NCI-H1436 (cell line): ENCODE measurements at regions not wholly inside any gene's neighbourhood (a gene's known extent, or its start where the extent isn't known, plus 50 kb on each side); places are given as distances from the start of the nearest gene placed in this dataset.
"Not testable (repeated sequence)": the region's sequence is repeated elsewhere in the genome, so short reads cannot be mapped to it uniquely, and the experiment has no call there.

Experiments
- DNase-seq: peaks from one replicate; lab custom pipeline; 2025; lab: John Stamatoyannopoulos, UW

- no peak for DNase-seq
These were observed 167.6 kb downstream of the SOX3 start for GRCh38 chrX:140337263-140337662.

GRCh38 chrX:140318296-140318695, 186.6 kb downstream of the SOX3 start:
- DNase-seq = no peak

- DNase-seq = no peak
These were observed 187.4 kb downstream of the SOX3 start for GRCh38 chrX:140317462-140317861.

GRCh38 chrX:140298960-140299825, 205.7 kb downstream of the SOX3 start:
- DNase-seq = no peak

- no peak for DNase-seq
These were observed 207.6 kb downstream of the SOX3 start for GRCh38 chrX:140297273-140297672.

- no peak for DNase-seq
These were observed 211.9 kb downstream of the SOX3 start for GRCh38 chrX:140292961-140293360.

- no peak for DNase-seq
These were observed 212.7 kb downstream of the SOX3 start for GRCh38 chrX:140292188-140292587.

- no peak for DNase-seq
These were observed 229.9 kb downstream of the SOX3 start for GRCh38 chrX:140274811-140275525.

- no peak for DNase-seq
These were observed 230.9 kb downstream of the SOX3 start for GRCh38 chrX:140273921-140274320.

- no peak for DNase-seq
These were observed 254.5 kb downstream of the SOX3 start for GRCh38 chrX:140250391-140250790.

GRCh38 chrX:140249088-140249487, 255.8 kb downstream of the SOX3 start:
- no peak for DNase-seq

GRCh38 chrX:140229191-140229590, 263.9 kb upstream of the CXorf66 start:
- DNase-seq = no peak

GRCh38 chrX:140226037-140226436, 260.7 kb upstream of the CXorf66 start:
- DNase-seq = not testable (repeated sequence)

- DNase-seq = not testable (repeated sequence)
These were observed 250.6 kb upstream of the CXorf66 start for GRCh38 chrX:140215894-140216293.

GRCh38 chrX:140214518-140214917, 249.2 kb upstream of the CXorf66 start:
- DNase-seq = not testable (repeated sequence)

- no peak for DNase-seq
These were observed 241.3 kb upstream of the CXorf66 start for GRCh38 chrX:140206657-140207056.

- DNase-seq = no peak
These were observed 225.3 kb upstream of the CXorf66 start for GRCh38 chrX:140190441-140191108.

GRCh38 chrX:140180585-140180984, 215.3 kb upstream of the CXorf66 start:
- no peak for DNase-seq

- DNase-seq = no peak
These were observed 212.5 kb upstream of the CXorf66 start for GRCh38 chrX:140177821-140178220.

GRCh38 chrX:140172401-140172800, 207.1 kb upstream of the CXorf66 start:
- no peak for DNase-seq

GRCh38 chrX:140167551-140167950, 202.2 kb upstream of the CXorf66 start:
- no peak for DNase-seq

- no peak for DNase-seq
These were observed 200.5 kb upstream of the CXorf66 start for GRCh38 chrX:140165849-140166248.

GRCh38 chrX:140164391-140164790, 199.1 kb upstream of the CXorf66 start:
- DNase-seq = no peak
